ENCODE measurements at regions not wholly inside any gene's neighbourhood (a gene's known extent, or its start where the extent isn't known, plus 50 kb on each side); places are given as distances from the start of the nearest gene placed in this dataset.

GRCh38 chr3:61358364-61358763 lies 107.1 kb upstream of the FHIT start (continued):
- TF ChIP-seq TCF7 (IDR thresholded peaks at IDR 0.05; ENCODE audit: borderline replicate concordance) = peak; percentile 56; the same call in 1 of the 2 replicates

DNA sequence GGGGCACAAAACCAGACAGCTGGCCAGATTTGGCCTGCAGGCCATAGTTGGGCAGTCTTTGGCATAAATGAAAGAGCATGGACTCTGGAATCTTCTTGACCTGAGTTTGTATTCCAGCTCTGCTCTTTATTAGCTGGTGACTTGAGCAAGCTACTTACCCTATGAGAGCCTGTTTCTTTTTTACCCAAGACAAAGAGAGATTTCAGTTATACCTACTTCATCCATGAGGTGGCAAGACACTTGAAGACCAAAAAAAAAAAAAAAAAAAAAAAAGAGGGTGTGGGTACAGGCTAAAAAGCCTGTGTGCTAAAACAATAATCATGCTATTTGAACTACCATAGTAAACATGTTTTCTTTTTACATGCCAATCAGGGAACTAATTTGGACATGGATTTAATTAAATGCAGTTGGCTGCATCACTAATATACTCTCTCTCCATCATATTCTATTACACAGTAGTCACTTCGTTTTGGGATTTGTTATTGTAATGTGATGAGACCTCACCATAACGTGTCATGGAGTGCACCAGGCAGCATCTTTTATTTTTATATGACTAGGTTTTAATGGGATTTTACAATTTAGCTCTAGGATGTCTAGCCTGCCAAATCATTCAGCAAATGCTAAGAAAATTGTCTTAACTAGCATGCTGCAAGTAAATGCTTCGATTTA lies 109.2 kb upstream of the FHIT start:
- ATAC-seq (no peak), DNase-seq (ENCODE audit: low read depth, low spot score) (no peak), FAIRE-seq (no peak)
- intact Hi-C loops (cut with micrococcal nuclease; ENCODE audit: unreplicated experiment) = no loop called here
- Histone ChIP-seq H3K9me3 (replicated peaks; ENCODE audit: control insufficient read depth, insufficient read depth, low read length) (no peaks in the 10 kb centered on the region), H3K79me2 (ENCODE audit: control insufficient read depth, insufficient read depth, low read length) (no peaks in the 10 kb centered on the region), H3K9ac (ENCODE audit: control insufficient read depth, insufficient read depth, low read length) (no peak overlapping the region), H3K4me1 (ENCODE audit: control insufficient read depth, insufficient read depth, low read length) (peaks cover 13% of the 10 kb centered on the region; the same call in 1 of the 2 replicates), H2AFZ (ENCODE audit: control insufficient read depth, low read depth, low read length) (no peak overlapping the region), H3K27ac (ENCODE audit: control insufficient read depth, insufficient read depth) (no peak overlapping the region), H3K4me2 (ENCODE audit: control insufficient read depth, insufficient read depth) (no peak overlapping the region), H3K4me3 (no peak overlapping the region), H3K27me3 (replicated peaks in 1 of 2; ENCODE audit: control insufficient read depth in 2 of 2, insufficient read depth in 2 of 2, low read length in 1 of 2) (no peaks in the 10 kb centered on the region), H3K36me3 (ENCODE audit: control insufficient read depth in 2 of 2, insufficient read depth in 2 of 2, low read length in 1 of 2) (no peaks in the 10 kb centered on the region), H4K20me1 (ENCODE audit: control insufficient read depth, insufficient read depth) (no peaks in the 10 kb centered on the region)
- RAD21 ChIA-PET (ENCODE audit: unreplicated experiment) = no interaction called here
- CTCF ChIA-PET = interaction anchor here (1.8 to 3.9 kb wide), 2 partner anchors 11 to 21 kb away, joined by 7 to 20 read pairs; no protein-coding TSS in a partner anchor
- SMC1A ChIA-PET (ENCODE audit: uncharacterized antibody, unreplicated experiment) = interaction anchor here (0.7 to 1.5 kb wide), 2 partner anchors 69 to 170 kb away, joined by 3 to 4 read pairs; no protein-coding TSS in a partner anchor
- BruUV-seq (replicated peaks) = no TSS peak
- in situ Hi-C loops (cut with MboI) = no loop called here
- WGBS (ENCODE audit: insufficient coverage, insufficient replicate concordance, low lambda C conversion rate, missing lambda C conversion rate) = 15% methylated on average over 3 of the region's 3 CpGs
- POLR2A ChIA-PET = no interaction called here
- TF ChIP-seq TCF3 (IDR thresholded peaks at IDR 0.05; ENCODE audit: borderline replicate concordance, insufficient read depth, low read depth, low read length) (no peak), ZBTB33 (IDR thresholded peaks at IDR 0.05) (no peak), TAF1 (IDR thresholded peaks at IDR 0.05; ENCODE audit: borderline replicate concordance, low read depth, low read length) (no peak), ASH2L (IDR thresholded peaks at IDR 0.05; ENCODE audit: borderline replicate concordance, low read depth) (no peak), NR2C2 (IDR thresholded peaks at IDR 0.05; ENCODE audit: borderline replicate concordance, control insufficient read depth, insufficient read length, low read depth) (no peak), IKZF1 (conservative IDR thresholded peaks at IDR 0.05) (no peak), ATF3 (IDR thresholded peaks at IDR 0.05; ENCODE audit: borderline replicate concordance, extremely low read depth, low read depth, low read length) (no peak), CUX1 (IDR thresholded peaks at IDR 0.05; ENCODE audit: insufficient replicate concordance, low read depth, low read length) (no peak), EGR1 (IDR thresholded peaks at IDR 0.05; ENCODE audit: borderline replicate concordance in 1 of 2, low read depth in 2 of 2, low read length in 2 of 2) (no peak)
- TF ChIP-seq, protein P1, sequence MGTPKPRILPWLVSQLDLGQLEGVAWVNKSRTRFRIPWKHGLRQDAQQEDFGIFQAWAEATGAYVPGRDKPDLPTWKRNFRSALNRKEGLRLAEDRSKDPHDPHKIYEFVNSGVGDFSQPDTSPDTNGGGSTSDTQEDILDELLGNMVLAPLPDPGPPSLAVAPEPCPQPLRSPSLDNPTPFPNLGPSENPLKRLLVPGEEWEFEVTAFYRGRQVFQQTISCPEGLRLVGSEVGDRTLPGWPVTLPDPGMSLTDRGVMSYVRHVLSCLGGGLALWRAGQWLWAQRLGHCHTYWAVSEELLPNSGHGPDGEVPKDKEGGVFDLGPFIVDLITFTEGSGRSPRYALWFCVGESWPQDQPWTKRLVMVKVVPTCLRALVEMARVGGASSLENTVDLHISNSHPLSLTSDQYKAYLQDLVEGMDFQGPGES (IDR thresholded peaks at IDR 0.05) = no peak
